ENCODE measurements at regions not wholly inside any gene's neighbourhood (a gene's known extent, or its start where the extent isn't known, plus 50 kb on each side); places are given as distances from the start of the nearest gene placed in this dataset.

DNA sequence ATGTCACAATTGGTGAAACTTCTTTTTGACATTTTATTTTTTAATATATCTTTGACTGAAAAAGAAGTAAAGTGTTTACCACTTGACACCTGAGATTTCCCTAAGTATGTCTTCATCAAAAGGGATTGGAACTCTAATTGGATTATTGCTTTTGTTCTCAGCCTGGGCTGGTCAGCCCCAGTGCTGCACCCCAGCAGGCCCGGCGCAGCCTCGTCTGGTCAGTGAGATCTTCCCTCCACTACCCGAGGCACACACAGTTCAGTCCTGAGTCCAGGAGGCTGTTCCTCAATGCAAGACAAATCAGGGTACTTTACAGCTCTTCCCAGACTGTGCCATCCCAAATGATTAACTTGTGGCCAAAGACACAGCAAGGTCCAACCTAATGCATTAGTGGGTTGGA, 146.9 kb upstream of the SEMA6D start:
- H3K4me3 ChIP-seq: no peak overlapping the region
- intact Hi-C loops (cut with DNase I): no loop called here
- no peak overlapping the region for H3K27ac ChIP-seq
- no peaks in the 10 kb centered on the region for H3K9me3 ChIP-seq
- TF ChIP-seq, protein P1, sequence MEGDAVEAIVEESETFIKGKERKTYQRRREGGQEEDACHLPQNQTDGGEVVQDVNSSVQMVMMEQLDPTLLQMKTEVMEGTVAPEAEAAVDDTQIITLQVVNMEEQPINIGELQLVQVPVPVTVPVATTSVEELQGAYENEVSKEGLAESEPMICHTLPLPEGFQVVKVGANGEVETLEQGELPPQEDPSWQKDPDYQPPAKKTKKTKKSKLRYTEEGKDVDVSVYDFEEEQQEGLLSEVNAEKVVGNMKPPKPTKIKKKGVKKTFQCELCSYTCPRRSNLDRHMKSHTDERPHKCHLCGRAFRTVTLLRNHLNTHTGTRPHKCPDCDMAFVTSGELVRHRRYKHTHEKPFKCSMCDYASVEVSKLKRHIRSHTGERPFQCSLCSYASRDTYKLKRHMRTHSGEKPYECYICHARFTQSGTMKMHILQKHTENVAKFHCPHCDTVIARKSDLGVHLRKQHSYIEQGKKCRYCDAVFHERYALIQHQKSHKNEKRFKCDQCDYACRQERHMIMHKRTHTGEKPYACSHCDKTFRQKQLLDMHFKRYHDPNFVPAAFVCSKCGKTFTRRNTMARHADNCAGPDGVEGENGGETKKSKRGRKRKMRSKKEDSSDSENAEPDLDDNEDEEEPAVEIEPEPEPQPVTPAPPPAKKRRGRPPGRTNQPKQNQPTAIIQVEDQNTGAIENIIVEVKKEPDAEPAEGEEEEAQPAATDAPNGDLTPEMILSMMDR (IDR thresholded peaks at IDR 0.05): no peak
- no peak for DNase-seq
- H3K36me3 ChIP-seq: no peaks in the 10 kb centered on the region
- H3K27me3 ChIP-seq (ENCODE audit: low read depth): no peaks in the 10 kb centered on the region
- ATAC-seq: no peak
- no peaks in the 10 kb centered on the region for H3K4me1 ChIP-seq

DNA sequence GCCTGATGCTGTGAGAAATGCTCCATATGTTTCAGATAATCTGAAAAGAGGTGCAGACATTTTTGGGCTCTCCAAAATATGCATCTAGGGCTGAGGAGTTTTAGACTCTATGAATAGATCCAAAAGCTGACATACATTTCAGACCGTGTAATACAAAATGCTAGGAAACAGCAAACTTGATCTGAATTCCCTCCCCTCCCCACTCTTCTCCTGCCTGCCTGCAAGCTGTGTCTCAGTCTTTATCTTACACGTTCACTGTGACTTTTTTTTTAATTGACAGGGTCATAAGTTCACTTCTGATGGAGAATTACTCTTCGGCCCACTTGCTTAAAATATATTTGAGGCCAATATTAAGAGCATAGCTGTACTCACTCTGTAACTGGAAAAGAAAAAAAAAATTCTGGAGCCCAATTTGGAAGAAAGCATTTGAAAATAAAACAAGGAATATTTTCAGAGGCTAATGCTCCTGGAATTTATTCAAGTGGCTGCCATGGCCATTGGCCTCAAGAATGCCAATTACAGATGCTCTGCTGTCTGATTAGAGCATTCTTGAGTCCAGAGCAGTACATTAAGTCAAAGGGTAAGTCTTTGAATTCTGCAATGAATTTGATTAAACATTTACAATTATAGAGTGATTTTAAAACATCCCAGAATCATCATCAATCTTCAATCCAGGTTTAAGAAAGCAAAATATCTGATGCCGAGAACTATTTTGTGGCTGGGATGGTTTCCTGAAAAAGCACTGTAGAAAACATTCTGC, 146.2 kb upstream of the SEMA6D start:
- no peaks in the 10 kb centered on the region for H3K9me3 ChIP-seq
- intact Hi-C loops (cut with DNase I): no loop called here
- H3K4me3 ChIP-seq: no peak overlapping the region
- no peak overlapping the region for H3K27ac ChIP-seq
- no peak for ATAC-seq
- TF ChIP-seq, protein P1 (IDR thresholded peaks at IDR 0.05): no peak
- no peaks in the 10 kb centered on the region for H3K4me1 ChIP-seq
- no peaks in the 10 kb centered on the region for H3K27me3 ChIP-seq (ENCODE audit: low read depth)
- DNase-seq: no peak
- no peaks in the 10 kb centered on the region for H3K36me3 ChIP-seq

DNA sequence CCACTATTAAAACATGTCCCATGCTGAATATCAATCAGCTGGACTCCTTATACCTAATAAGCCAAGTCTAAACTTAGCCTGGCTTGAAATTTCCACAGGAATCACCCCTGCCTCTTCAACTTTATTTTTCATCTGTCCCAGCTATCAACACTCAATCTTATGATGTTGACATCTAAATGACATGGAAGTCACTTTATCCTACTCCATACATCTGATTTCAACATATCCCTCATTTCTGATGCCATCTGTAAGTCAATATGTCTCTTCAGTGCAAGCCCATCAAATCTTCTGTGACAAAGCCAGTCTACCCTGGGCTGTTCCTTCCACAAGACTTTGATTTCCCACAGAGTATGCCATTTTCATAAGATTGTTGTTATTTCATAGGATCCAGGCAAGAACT, 143.6 kb upstream of the SEMA6D start:
- Histone ChIP-seq H3K9me3 (no peaks in the 10 kb centered on the region), H3K27ac (no peak overlapping the region), H3K4me1 (no peaks in the 10 kb centered on the region), H3K36me3 (no peaks in the 10 kb centered on the region), H3K4me3 (no peak overlapping the region), H3K27me3 (ENCODE audit: low read depth) (no peaks in the 10 kb centered on the region)
- no peak for DNase-seq
- ATAC-seq: no peak
- TF ChIP-seq, protein P1 (IDR thresholded peaks at IDR 0.05): no peak
- intact Hi-C loops (cut with DNase I): no loop called here

DNA sequence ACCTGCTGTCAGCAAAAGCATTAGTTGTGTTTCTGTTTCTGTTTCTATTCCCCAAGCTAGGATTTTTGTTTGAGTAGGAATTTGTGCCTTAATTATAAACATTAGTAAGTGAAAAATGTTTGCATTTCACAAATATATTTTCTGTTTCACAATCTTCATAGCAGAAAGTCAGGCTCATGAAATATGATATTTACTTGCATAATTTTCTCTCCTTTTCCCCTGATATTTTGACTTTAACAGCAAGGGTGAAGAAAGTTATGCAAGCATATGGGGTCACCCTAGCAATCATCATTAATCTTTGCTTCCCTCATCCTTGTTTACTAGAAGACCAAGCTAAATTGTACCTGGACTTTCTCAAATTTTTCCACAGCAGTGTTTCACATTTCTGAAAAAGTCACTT, 140.3 kb upstream of the SEMA6D start:
- no peak for DNase-seq
- TF ChIP-seq, protein P1 (IDR thresholded peaks at IDR 0.05): no peak
- Histone ChIP-seq H3K36me3 (no peaks in the 10 kb centered on the region), H3K4me3 (no peak overlapping the region), H3K27ac (no peak overlapping the region), H3K4me1 (no peaks in the 10 kb centered on the region), H3K9me3 (no peaks in the 10 kb centered on the region), H3K27me3 (ENCODE audit: low read depth) (no peaks in the 10 kb centered on the region)
- no peak for ATAC-seq
- intact Hi-C loops (cut with DNase I): no loop called here

DNA sequence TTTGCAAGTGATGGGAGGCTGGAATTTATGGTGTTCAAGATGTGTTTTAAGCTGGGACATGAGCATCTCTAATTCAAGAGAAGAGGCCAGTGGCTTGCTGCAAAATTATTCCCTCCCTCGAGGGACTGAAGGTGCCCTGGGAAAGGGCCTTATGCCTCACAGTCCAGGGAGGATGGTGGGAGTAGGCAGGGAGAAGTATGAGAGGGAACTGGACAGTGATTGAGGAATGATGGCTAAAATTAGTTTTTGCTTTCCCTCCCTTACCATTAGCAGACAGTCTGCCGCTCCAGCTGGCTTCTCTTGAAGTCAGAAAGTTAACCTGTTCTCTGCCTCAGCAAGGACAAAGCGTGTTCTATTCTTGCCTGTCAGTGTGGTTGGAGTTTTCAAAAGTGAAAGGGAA, 139.8 kb upstream of the SEMA6D start:
- Histone ChIP-seq H3K4me1 (no peaks in the 10 kb centered on the region), H3K9me3 (no peaks in the 10 kb centered on the region), H3K27me3 (ENCODE audit: low read depth) (no peaks in the 10 kb centered on the region), H3K36me3 (no peaks in the 10 kb centered on the region), H3K4me3 (no peak overlapping the region), H3K27ac (no peak overlapping the region)
- DNase-seq (no peak), ATAC-seq (no peak)
- TF ChIP-seq, protein P1 (IDR thresholded peaks at IDR 0.05): no peak
- intact Hi-C loops (cut with DNase I): no loop called here

All from lower lobe of right lung (tissue), 2 donors.